H1 (cell line): ENCODE measurements at regions not wholly inside any gene's neighbourhood (a gene's known extent, or its start where the extent isn't known, plus 50 kb on each side); places are given as distances from the start of the nearest gene placed in this dataset.

Source experiments
- CTCF ChIA-PET: fragments of 300-600 bp; sonication (Branson Sonifier 250); formaldehyde crosslinking; loops from one replicate; lab custom pipeline; 2021; ENCODE audit not compliant: partially characterized antibody; lab: Charles Lee
- POLR2A ChIA-PET: fragments of 300-600 bp; sonication (Branson Sonifier 250); formaldehyde crosslinking; loops from one replicate; lab custom pipeline; 2021; ENCODE audit warnings: inconsistent platforms; ENCODE audit not compliant: partially characterized antibody; lab: Charles Lee
- DNase-seq, 2 experiments: peaks; one replicate each; pipeline versions ENCODE4 v3.0.0 to v3.0.0-alpha.2; 2010 to 2022; ENCODE audit warnings: low spot score in 2 of 2, low read depth in 1 of 2, mixed read lengths in 1 of 2
- FAIRE-seq: peaks from 2 replicates; lab custom pipeline; 2011; peaks lifted over from hg19 to GRCh38; lab: Jason Lieb, UNC
- H2AFZ ChIP-seq: 2 replicates; pipeline ENCODE4 v1.8.1; 2012; ENCODE audit warnings: low read length, inconsistent platforms
- H2AK5ac ChIP-seq: 2 replicates; pipeline ENCODE4 v1.6.1; 2013; ENCODE audit warnings: low read depth, low read length
- H2BK120ac ChIP-seq: replicated peaks from 2 replicates; pipeline ENCODE3; 2013; ENCODE audit warnings: low read depth, low read length, inconsistent platforms
- H2BK12ac ChIP-seq: 2 replicates; pipeline ENCODE4 v1.6.1; 2013; ENCODE audit warnings: low read depth, low read length
- H2BK15ac ChIP-seq: 2 replicates; pipeline ENCODE4 v1.6.1; 2013; ENCODE audit warnings: low read length
- H2BK20ac ChIP-seq: 2 replicates; pipeline ENCODE4 v1.6.1; 2013; ENCODE audit warnings: low read length
- H2BK5ac ChIP-seq: 2 replicates; pipeline ENCODE4 v1.6.1; 2013; ENCODE audit warnings: low read depth, low read length
- H3K14ac ChIP-seq: 2 replicates; pipeline ENCODE4 v1.6.1; 2013; ENCODE audit warnings: inconsistent platforms; ENCODE audit not compliant: insufficient read length
- H3K18ac ChIP-seq: 2 replicates; pipeline ENCODE4 v1.6.1; 2013; ENCODE audit warnings: low read length; ENCODE audit errors: extremely low read depth
- H3K23ac ChIP-seq: 2 replicates; pipeline ENCODE4 v1.6.1; 2013; ENCODE audit warnings: inconsistent platforms; ENCODE audit not compliant: insufficient read length
- H3K23me2 ChIP-seq: 2 replicates; pipeline ENCODE4 v1.6.1; 2013; ENCODE audit warnings: low read depth, low read length
- H3K27ac ChIP-seq: 2 replicates; pipeline ENCODE4 v1.6.1; 2011; ENCODE audit warnings: low read depth, low read length, inconsistent platforms
- H3K27me3 ChIP-seq, 4 experiments: replicated peaks in 1 of 4; 1 replicate in 1 of 4; 2 replicates in 3 of 4; pipeline versions ENCODE4 v1.6.1 to v1.8.1; 2011 to 2013; ENCODE audit warnings: low read length in 3 of 4, mild to moderate bottlenecking in 3 of 4, inconsistent platforms in 2 of 4, mixed read lengths in 2 of 4, moderate library complexity in 1 of 4; ENCODE audit not compliant: control insufficient read depth in 3 of 4, insufficient read depth in 3 of 4; ENCODE audit errors: extremely low read depth in 1 of 4
- H3K36me3 ChIP-seq, 4 experiments: 2 replicates each; pipeline versions ENCODE4 v1.6.1 to v1.8.1; 2011 to 2013; ENCODE audit warnings: mild to moderate bottlenecking in 4 of 4, low read length in 3 of 4, moderate library complexity in 2 of 4, control low read depth in 1 of 4, inconsistent platforms in 1 of 4; ENCODE audit not compliant: insufficient read depth in 4 of 4, control insufficient read depth in 2 of 4
- H3K4ac ChIP-seq: replicated peaks from 2 replicates; pipeline ENCODE3; 2013; ENCODE audit warnings: low read length, low read depth, mixed read lengths, inconsistent platforms; ENCODE audit not compliant: insufficient read length
- H3K4me1 ChIP-seq, 4 experiments: replicated peaks in 1 of 4; 1 replicate in 1 of 4; 2 replicates in 3 of 4; pipeline versions ENCODE4 v1.6.1 to v1.8.1; 2011 to 2013; ENCODE audit warnings: low read length in 3 of 4, inconsistent platforms in 2 of 4, mixed read lengths in 1 of 4; ENCODE audit not compliant: insufficient read depth in 4 of 4, control insufficient read depth in 3 of 4
- H3K4me2 ChIP-seq, 2 experiments: 2 replicates each; pipeline versions ENCODE4 v1.6.1 to v1.8.1; 2011 to 2013; ENCODE audit warnings: low read depth in 2 of 2, low read length in 2 of 2, control low read depth in 1 of 2, inconsistent platforms in 1 of 2, mild to moderate bottlenecking in 1 of 2; ENCODE audit not compliant: insufficient read depth in 1 of 2
- H3K4me3 ChIP-seq, 4 experiments: fragments of 200-600, 300-600 bp in 1 of 4; sonication (generic), shearing (Covaris generic), sonication (Bioruptor Twin) in 1 of 4; 2 replicates each; pipeline versions ENCODE4 v1.5.1 to v1.8.1; 2011 to 2016; ENCODE audit warnings: low read length in 4 of 4, low read depth in 3 of 4, control low read depth in 2 of 4, inconsistent platforms in 2 of 4, mild to moderate bottlenecking in 2 of 4, mixed read lengths in 1 of 4, moderate library complexity in 1 of 4; ENCODE audit not compliant: insufficient read depth in 2 of 4; ENCODE audit errors: extremely low read depth in 1 of 4
- H3K56ac ChIP-seq: replicated peaks from 2 replicates; pipeline ENCODE3; 2013; ENCODE audit warnings: low read depth, mild to moderate bottlenecking, mixed read lengths, low read length, inconsistent platforms; ENCODE audit not compliant: insufficient read length
- H3K79me1 ChIP-seq: 2 replicates; pipeline ENCODE4 v1.6.1; 2013; ENCODE audit warnings: low read depth, low read length, control low read depth
- H3K79me2 ChIP-seq, 2 experiments: 2 replicates each; pipeline versions ENCODE4 v1.6.1 to v1.8.1; 2012 to 2013; ENCODE audit warnings: low read length in 2 of 2, mild to moderate bottlenecking in 2 of 2, inconsistent platforms in 1 of 2; ENCODE audit not compliant: insufficient read depth in 2 of 2, control insufficient read depth in 1 of 2
- H3K9ac ChIP-seq, 4 experiments: replicated peaks in 1 of 4; 1 replicate in 1 of 4; 2 replicates in 3 of 4; pipeline versions ENCODE4 v1.6.1 to v1.8.1; 2011 to 2013; ENCODE audit warnings: low read depth in 3 of 4, low read length in 3 of 4, control low read depth in 2 of 4, mild to moderate bottlenecking in 2 of 4, moderate library complexity in 2 of 4, inconsistent platforms in 1 of 4; ENCODE audit errors: extremely low read depth in 1 of 4
- H3K9me3 ChIP-seq, 2 experiments: 2 replicates each; pipeline versions ENCODE4 v1.6.1 to v1.8.1; 2012 to 2013; ENCODE audit warnings: mild to moderate bottlenecking in 2 of 2, moderate library complexity in 2 of 2, control low read depth in 1 of 2, inconsistent platforms in 1 of 2, low read depth in 1 of 2, low read length in 1 of 2, mixed read lengths in 1 of 2; ENCODE audit not compliant: insufficient read depth in 2 of 2
- H4K20me1 ChIP-seq, 2 experiments: replicated peaks in 1 of 2; 2 replicates each; pipeline versions ENCODE3 to v1.8.1; 2011 to 2013; ENCODE audit warnings: inconsistent platforms in 2 of 2, low read length in 2 of 2, mild to moderate bottlenecking in 1 of 2; ENCODE audit not compliant: insufficient read depth in 2 of 2, control insufficient read depth in 1 of 2
- H4K5ac ChIP-seq: 2 replicates; pipeline ENCODE4 v1.6.1; 2013; ENCODE audit warnings: low read length, low read depth, mixed read lengths, inconsistent platforms; ENCODE audit not compliant: insufficient read length
- H4K8ac ChIP-seq: 2 replicates; pipeline ENCODE4 v1.8.0; 2013; ENCODE audit warnings: mild to moderate bottlenecking, moderate library complexity, low read length, inconsistent platforms; ENCODE audit not compliant: insufficient read depth; ENCODE audit errors: extremely low read depth
- H4K91ac ChIP-seq: replicated peaks from 2 replicates; pipeline ENCODE3; 2013; ENCODE audit warnings: low read length, mixed read lengths, inconsistent platforms; ENCODE audit not compliant: insufficient read length
- EP300 ChIP-seq, 2 experiments: IDR thresholded peaks; 1 replicate in 1 of 2; 2 replicates in 1 of 2; pipeline ENCODE4 v1.6.1; 2011 to 2012; ENCODE audit warnings: low read depth in 2 of 2, low read length in 2 of 2, mild to moderate bottlenecking in 2 of 2, borderline replicate concordance in 1 of 2, inconsistent platforms in 1 of 2, moderate library complexity in 1 of 2
- MAFK ChIP-seq: IDR thresholded peaks from 2 replicates; pipeline ENCODE4 v1.6.1; 2012; ENCODE audit warnings: low read depth, mild to moderate bottlenecking, improper control_type of control experiment, low read length
- RAD21 ChIP-seq, 2 experiments: IDR thresholded peaks in 1 of 2; conservative IDR thresholded peaks in 1 of 2; 2 replicates each; pipeline ENCODE4 v1.6.1; 2011; ENCODE audit warnings: low read depth in 2 of 2, low read length in 2 of 2, improper control_type of control experiment in 1 of 2, inconsistent platforms in 1 of 2, mild to moderate bottlenecking in 1 of 2, moderate library complexity in 1 of 2
- SIRT6 ChIP-seq: IDR thresholded peaks from one replicate; pipeline ENCODE4 v1.7.1; 2012; ENCODE audit warnings: low read length, inconsistent platforms
- WGBS, 2 experiments: shearing (Covaris generic) in 1 of 2; methylation state at CpG; one replicate each; pipeline versions ENCODE4 v1.1.6 to v1.1.7; 2013 to 2015; ENCODE audit warnings: low lambda C conversion rate in 2 of 2, mixed read lengths in 2 of 2, inconsistent platforms in 1 of 2, low coverage in 1 of 2, missing lambda C conversion rate in 1 of 2; ENCODE audit not compliant: insufficient replicate concordance in 2 of 2, insufficient coverage in 1 of 2, insufficient read length in 1 of 2; ENCODE audit errors: extremely low coverage in 1 of 2, missing lambda C conversion rate in 1 of 2; 5-methylcytosine and 5-hydroxymethylcytosine counted together

DNA sequence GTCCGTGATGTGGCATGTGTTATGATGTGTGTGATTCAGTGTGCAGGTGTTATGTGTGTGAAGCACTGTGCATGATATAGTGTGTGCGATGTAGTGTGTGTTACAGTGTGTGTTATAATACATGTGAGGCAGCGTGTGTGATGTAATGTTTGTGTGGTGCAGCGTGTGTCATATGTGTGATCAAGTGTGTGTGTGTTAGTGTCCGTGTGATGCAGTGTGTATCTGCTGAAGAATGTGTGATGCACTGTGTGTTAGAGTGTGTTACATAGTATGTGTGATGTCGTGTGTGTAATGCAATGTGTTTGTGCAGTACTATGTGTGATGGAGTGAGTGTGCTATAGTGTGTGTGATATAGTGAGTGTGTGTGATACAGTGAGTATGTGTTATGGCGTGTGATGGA, 182.8 kb upstream of the SOX11 start:
- H3K79me2 ChIP-seq = no peaks in the 10 kb centered on the region
- H3K36me3 ChIP-seq = no peaks in the 10 kb centered on the region; a peak in 1 of 8 replicates
- no peak overlapping the region for H3K23ac ChIP-seq
- FAIRE-seq = no peak
- H4K8ac ChIP-seq = no peak overlapping the region
- peaks cover 0 to 5% of the 10 kb centered on the region in 2 experiments for H4K20me1 ChIP-seq
- H3K56ac ChIP-seq = no peak overlapping the region
- no peak overlapping the region for H3K18ac ChIP-seq
- H2AFZ ChIP-seq = no peak overlapping the region
- 0 out of 2 replicates have a peak, but pooled peaks cover 3% of the 10 kb centered on the region for H3K79me1 ChIP-seq
- peak overlapping the region; percentile 80 for H4K91ac ChIP-seq
- peaks cover 12% of the 10 kb centered on the region; the same call in 1 of the 2 replicates for H3K23me2 ChIP-seq
- no peaks in the 10 kb centered on the region; a peak in 1 of 4 replicates for H3K9me3 ChIP-seq
- POLR2A ChIA-PET = no interaction called here
- H2AK5ac ChIP-seq = peak overlapping the region; percentile 99; the same call in 1 of the 2 replicates
- no peak for DNase-seq
- H3K4ac ChIP-seq = peak overlapping the region; percentile 28
- no peak overlapping the region for H3K4me2 ChIP-seq
- H2BK120ac ChIP-seq = peak overlapping the region; percentile 77
- CTCF ChIA-PET = no interaction called here
- peaks cover 0 to 11% (median 5%) of the 10 kb centered on the region in 4 experiments; a peak in 5 of 7 replicates for H3K4me1 ChIP-seq
- no peaks in the 10 kb centered on the region for H3K27me3 ChIP-seq
- no peak overlapping the region for H3K9ac ChIP-seq
- no peak overlapping the region for H3K14ac ChIP-seq
- TF ChIP-seq EP300 (IDR thresholded peaks at IDR 0.05; ENCODE audit: borderline replicate concordance in 1 of 2, low read depth in 2 of 2, low read length in 2 of 2) (no peak), MAFK (no peak), SIRT6 (no peak), RAD21 (IDR thresholded peaks at IDR 0.05 in 1 of 2, conservative IDR thresholded peaks at IDR 0.05 in 1 of 2; ENCODE audit: low read depth in 2 of 2, low read length in 2 of 2) (no peak)
- WGBS, 2 experiments = 94 to 100% methylated on average over 1 to 7 of the region's 7 CpGs
- H2BK12ac ChIP-seq = peak overlapping the region; percentile 90; the same call in 1 of the 2 replicates
- no peak overlapping the region for H4K5ac ChIP-seq
- H3K4me3 ChIP-seq = no peak overlapping the region
- H2BK15ac ChIP-seq = peak overlapping the region; percentile 24
- H3K27ac ChIP-seq = no peak overlapping the region
- no peak overlapping the region; the same call in 1 of the 2 replicates for H2BK5ac ChIP-seq
- no peak overlapping the region for H2BK20ac ChIP-seq
